22Rv1 (cell line): ENCODE measurements at regions not wholly inside any gene's neighbourhood (a gene's known extent, or its start where the extent isn't known, plus 50 kb on each side); places are given as distances from the start of the nearest gene placed in this dataset.
A peak's percentile ranks its signal among the peaks of the same experiment; 100 is the strongest.

Experiments
- ZFX ChIP-seq: fragments of 450-650 bp; IDR thresholded peaks from 2 replicates; pipeline ENCODE4 v1.6.1; 2017; ENCODE audit warnings: antibody characterized with exemption, borderline replicate concordance
- TF ChIP-seq, protein P1 (sequence below): fragments of 450-650 bp; IDR thresholded peaks from 2 replicates; pipeline ENCODE4 v1.5.1; 2017; ENCODE audit warnings: mild to moderate bottlenecking

GRCh38 chr5:173451031-173451430, 122.8 kb upstream of the STC2 start:
- TF ChIP-seq, protein P1, sequence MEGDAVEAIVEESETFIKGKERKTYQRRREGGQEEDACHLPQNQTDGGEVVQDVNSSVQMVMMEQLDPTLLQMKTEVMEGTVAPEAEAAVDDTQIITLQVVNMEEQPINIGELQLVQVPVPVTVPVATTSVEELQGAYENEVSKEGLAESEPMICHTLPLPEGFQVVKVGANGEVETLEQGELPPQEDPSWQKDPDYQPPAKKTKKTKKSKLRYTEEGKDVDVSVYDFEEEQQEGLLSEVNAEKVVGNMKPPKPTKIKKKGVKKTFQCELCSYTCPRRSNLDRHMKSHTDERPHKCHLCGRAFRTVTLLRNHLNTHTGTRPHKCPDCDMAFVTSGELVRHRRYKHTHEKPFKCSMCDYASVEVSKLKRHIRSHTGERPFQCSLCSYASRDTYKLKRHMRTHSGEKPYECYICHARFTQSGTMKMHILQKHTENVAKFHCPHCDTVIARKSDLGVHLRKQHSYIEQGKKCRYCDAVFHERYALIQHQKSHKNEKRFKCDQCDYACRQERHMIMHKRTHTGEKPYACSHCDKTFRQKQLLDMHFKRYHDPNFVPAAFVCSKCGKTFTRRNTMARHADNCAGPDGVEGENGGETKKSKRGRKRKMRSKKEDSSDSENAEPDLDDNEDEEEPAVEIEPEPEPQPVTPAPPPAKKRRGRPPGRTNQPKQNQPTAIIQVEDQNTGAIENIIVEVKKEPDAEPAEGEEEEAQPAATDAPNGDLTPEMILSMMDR, result peak; percentile 70
- TF ChIP-seq ZFX, result no peak
